KMS-11 (cell line): ENCODE measurements at regions not wholly inside any gene's neighbourhood (a gene's known extent, or its start where the extent isn't known, plus 50 kb on each side); places are given as distances from the start of the nearest gene placed in this dataset.

Experiments used
- H2AFZ ChIP-seq: fragments of 200-600 bp; sonication (generic); 2 replicates; pipeline ENCODE4 v1.6.1; 2016; ENCODE audit warnings: antibody characterized with exemption, mixed run types, low read depth
- H3K27ac ChIP-seq: fragments of 200-600 bp; sonication (generic); 2 replicates; pipeline ENCODE4 v1.6.1; 2016; ENCODE audit warnings: mild to moderate bottlenecking, mixed run types
- H3K27me3 ChIP-seq: fragments of 200-600 bp; sonication (generic); 2 replicates; pipeline ENCODE4 v1.6.1; 2017; ENCODE audit warnings: mild to moderate bottlenecking, low read depth, mixed run types, moderate library complexity; ENCODE audit not compliant: insufficient read depth
- H3K36me3 ChIP-seq: fragments of 200-600 bp; sonication (generic); 2 replicates; pipeline ENCODE4 v1.6.1; 2017; ENCODE audit warnings: mild to moderate bottlenecking, mixed run types; ENCODE audit not compliant: insufficient read depth
- H3K4me1 ChIP-seq: fragments of 200-600 bp; sonication (generic); 2 replicates; pipeline ENCODE4 v1.6.1; 2016; ENCODE audit warnings: mild to moderate bottlenecking, low read depth, mixed run types; ENCODE audit not compliant: poor library complexity, severe bottlenecking
- H3K4me2 ChIP-seq: fragments of 200-600 bp; sonication (generic); 2 replicates; pipeline ENCODE4 v1.7.0; 2016; ENCODE audit warnings: mild to moderate bottlenecking, mixed run types
- H3K4me3 ChIP-seq: fragments of 200-600 bp; sonication (generic); IDR thresholded peaks from 2 replicates; pipeline ENCODE4 v1.6.1; 2017; ENCODE audit warnings: low read depth, low read length, mixed read lengths; ENCODE audit not compliant: insufficient read depth
- H3K79me2 ChIP-seq: fragments of 200-600 bp; sonication (generic); 2 replicates; pipeline ENCODE4 v1.6.1; 2016; ENCODE audit warnings: low read depth, mixed run types; ENCODE audit not compliant: insufficient read depth
- H3K9ac ChIP-seq: fragments of 200-600 bp; sonication (generic); 2 replicates; pipeline ENCODE4 v1.6.1; 2016; ENCODE audit warnings: mild to moderate bottlenecking, mixed run types
- H4K20me1 ChIP-seq: fragments of 200-600 bp; sonication (generic); 2 replicates; pipeline ENCODE4 v1.6.1; 2016; ENCODE audit warnings: mild to moderate bottlenecking, mixed run types; ENCODE audit not compliant: insufficient read depth
- CTCF ChIP-seq: fragments of 200-600 bp; sonication (generic); conservative IDR thresholded peaks from 2 replicates; pipeline ENCODE4 v1.6.1; 2017; ENCODE audit warnings: low read depth, mild to moderate bottlenecking, antibody characterized with exemption, low read length, moderate library complexity, mixed read lengths

- no peak overlapping the region for H3K9ac ChIP-seq
- no peaks in the 10 kb centered on the region for H3K4me1 ChIP-seq
- H3K4me3 ChIP-seq: no peak overlapping the region
- H3K4me2 ChIP-seq: no peak overlapping the region
- H4K20me1 ChIP-seq: no peaks in the 10 kb centered on the region
- no peaks in the 10 kb centered on the region for H3K79me2 ChIP-seq
- H3K36me3 ChIP-seq: no peaks in the 10 kb centered on the region
- no peak for TF ChIP-seq CTCF
- H3K27ac ChIP-seq: no peak overlapping the region
- H3K27me3 ChIP-seq: no peaks in the 10 kb centered on the region
- H2AFZ ChIP-seq: no peak overlapping the region
Observed at GRCh38 chr16:48881272-48881671, 271.3 kb upstream of the N4BP1 start.

GRCh38 chr16:48879223-48880122 lies 269.5 kb upstream of the N4BP1 start:
- no peak for TF ChIP-seq CTCF
- H2AFZ ChIP-seq: no peak overlapping the region
- no peak overlapping the region for H3K4me2 ChIP-seq
- no peaks in the 10 kb centered on the region for H3K79me2 ChIP-seq
- H3K27me3 ChIP-seq: no peaks in the 10 kb centered on the region
- H3K4me3 ChIP-seq: no peak overlapping the region
- no peaks in the 10 kb centered on the region for H4K20me1 ChIP-seq
- H3K27ac ChIP-seq: no peak overlapping the region
- H3K36me3 ChIP-seq: no peaks in the 10 kb centered on the region
- H3K9ac ChIP-seq: no peak overlapping the region
- no peaks in the 10 kb centered on the region for H3K4me1 ChIP-seq

- Histone ChIP-seq H3K36me3 (no peaks in the 10 kb centered on the region), H3K9ac (no peak overlapping the region), H2AFZ (no peak overlapping the region)
Observed at GRCh38 chr16:48877946-48878345, 268.0 kb upstream of the N4BP1 start.

GRCh38 chr16:48870141-48870540 lies 260.2 kb upstream of the N4BP1 start:
- TF ChIP-seq CTCF: no peak

More at GRCh38 chr16:48877946-48878345, 268.0 kb upstream of the N4BP1 start:
- no peaks in the 10 kb centered on the region for H3K4me1 ChIP-seq
- H3K27me3 ChIP-seq: no peaks in the 10 kb centered on the region
- H3K4me2 ChIP-seq: no peak overlapping the region
- no peak overlapping the region for H3K27ac ChIP-seq
- no peaks in the 10 kb centered on the region for H4K20me1 ChIP-seq
- no peak for TF ChIP-seq CTCF
- no peaks in the 10 kb centered on the region for H3K79me2 ChIP-seq
- no peak overlapping the region for H3K4me3 ChIP-seq

More at GRCh38 chr16:48870141-48870540, 260.2 kb upstream of the N4BP1 start:
- no peaks in the 10 kb centered on the region for H3K27me3 ChIP-seq
- H4K20me1 ChIP-seq: no peaks in the 10 kb centered on the region
- H3K27ac ChIP-seq: no peak overlapping the region
- no peak overlapping the region for H3K9ac ChIP-seq
- H2AFZ ChIP-seq: no peak overlapping the region
- no peaks in the 10 kb centered on the region for H3K36me3 ChIP-seq
- H3K4me1 ChIP-seq: no peaks in the 10 kb centered on the region
- H3K79me2 ChIP-seq: no peaks in the 10 kb centered on the region
- H3K4me3 ChIP-seq: no peak overlapping the region
- no peak overlapping the region for H3K4me2 ChIP-seq
